Spleen (tissue), 7 donors: ENCODE measurements at regions not wholly inside any gene's neighbourhood (a gene's known extent, or its start where the extent isn't known, plus 50 kb on each side); places are given as distances from the start of the nearest gene placed in this dataset.

Experiments used
- POLR2A ChIP-seq, 3 donors: fragments of 450-650 bp; IDR thresholded peaks; one replicate each; pipeline ENCODE4 v1.5.1; 2017; ENCODE audit warnings: antibody characterized with exemption in 3 of 3, mild to moderate bottlenecking in 1 of 3
- POLR2AphosphoS5 ChIP-seq, 3 donors: sonication (generic); formaldehyde crosslinking; IDR thresholded peaks; one replicate each; pipeline ENCODE4 v1.5.1; 2017; ENCODE audit warnings: antibody characterized with exemption in 3 of 3
- TF ChIP-seq, protein P1 (sequence below), 11 experiments: fragments of 200-600 bp in 7 of 11; fragments of 450-650 bp in 4 of 11; sonication (generic) in 4 of 11; IDR thresholded peaks in 8 of 11; conservative IDR thresholded peaks in 3 of 11; 1 replicate in 7 of 11; 2 replicates in 4 of 11; pipeline versions ENCODE4 v1.4.0 to v1.8.0; 2016 to 2021; ENCODE audit warnings: antibody characterized with exemption in 11 of 11, inconsistent platforms in 4 of 11, mild to moderate bottlenecking in 1 of 11
- donor health status: DM: no; HTN: no; CAD: no; lungs with moderate emphysema.
- donor health status: DM: no; HTN: no; CAD: no.
- donor health status: DM: no; HTN: no; CAD: no.

DNA sequence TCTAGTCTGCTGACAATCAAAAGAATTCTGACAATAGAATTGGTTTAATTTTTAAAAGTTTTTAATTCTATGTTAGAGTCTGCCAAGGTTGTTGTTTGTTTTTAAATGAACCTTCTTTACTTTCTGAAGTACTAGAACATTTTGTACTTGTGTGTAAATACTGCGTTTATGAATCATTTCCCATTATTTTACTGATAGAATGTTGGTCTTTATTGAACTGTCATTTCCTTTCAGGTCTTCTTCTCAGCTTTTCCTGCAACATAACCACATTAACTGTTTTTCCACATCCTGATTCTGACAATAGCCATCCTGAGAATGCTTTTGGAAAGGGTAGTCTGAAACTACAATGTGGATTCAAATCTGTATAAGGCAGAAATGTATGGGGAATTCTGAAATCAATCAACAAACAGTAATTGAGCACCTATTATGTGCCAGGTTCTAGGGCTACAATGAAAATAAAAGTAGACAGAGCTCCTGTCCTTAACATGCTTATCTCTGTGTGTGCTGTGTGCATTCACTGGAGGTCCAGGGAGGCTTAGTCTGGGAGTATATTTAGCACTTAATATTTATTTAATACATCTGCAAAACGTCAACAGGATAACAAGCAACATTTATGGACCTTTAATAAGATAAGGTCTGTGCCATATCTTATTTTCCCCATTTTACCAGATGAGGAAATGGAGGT lies 73.1 kb upstream of the SLC38A2 start:
- TF ChIP-seq, protein P1, sequence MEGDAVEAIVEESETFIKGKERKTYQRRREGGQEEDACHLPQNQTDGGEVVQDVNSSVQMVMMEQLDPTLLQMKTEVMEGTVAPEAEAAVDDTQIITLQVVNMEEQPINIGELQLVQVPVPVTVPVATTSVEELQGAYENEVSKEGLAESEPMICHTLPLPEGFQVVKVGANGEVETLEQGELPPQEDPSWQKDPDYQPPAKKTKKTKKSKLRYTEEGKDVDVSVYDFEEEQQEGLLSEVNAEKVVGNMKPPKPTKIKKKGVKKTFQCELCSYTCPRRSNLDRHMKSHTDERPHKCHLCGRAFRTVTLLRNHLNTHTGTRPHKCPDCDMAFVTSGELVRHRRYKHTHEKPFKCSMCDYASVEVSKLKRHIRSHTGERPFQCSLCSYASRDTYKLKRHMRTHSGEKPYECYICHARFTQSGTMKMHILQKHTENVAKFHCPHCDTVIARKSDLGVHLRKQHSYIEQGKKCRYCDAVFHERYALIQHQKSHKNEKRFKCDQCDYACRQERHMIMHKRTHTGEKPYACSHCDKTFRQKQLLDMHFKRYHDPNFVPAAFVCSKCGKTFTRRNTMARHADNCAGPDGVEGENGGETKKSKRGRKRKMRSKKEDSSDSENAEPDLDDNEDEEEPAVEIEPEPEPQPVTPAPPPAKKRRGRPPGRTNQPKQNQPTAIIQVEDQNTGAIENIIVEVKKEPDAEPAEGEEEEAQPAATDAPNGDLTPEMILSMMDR (IDR thresholded peaks at IDR 0.05 in 8 of 11, conservative IDR thresholded peaks at IDR 0.05 in 3 of 11), result no peak
- no peak for TF ChIP-seq POLR2A (IDR thresholded peaks at IDR 0.05)
- TF ChIP-seq POLR2AphosphoS5 (IDR thresholded peaks at IDR 0.05), result no peak
